Endodermal cell (in vitro differentiated cells): ENCODE measurements at regions not wholly inside any gene's neighbourhood (a gene's known extent, or its start where the extent isn't known, plus 50 kb on each side); places are given as distances from the start of the nearest gene placed in this dataset.
"Not testable (repeated sequence)": the region's sequence is repeated elsewhere in the genome, so short reads cannot be mapped to it uniquely, and the experiment has no call there.

ENCODE experiments used
- DNase-seq: peaks from one replicate; pipeline ENCODE4 v3.0.0-alpha.2; 2017
- H3K27ac ChIP-seq: 2 replicates; pipeline ENCODE4 v1.5.1; 2013; ENCODE audit warnings: mild to moderate bottlenecking, low read depth, low read length, moderate library complexity
- H3K27me3 ChIP-seq: 2 replicates; pipeline ENCODE4 v1.6.1; 2013; ENCODE audit warnings: mild to moderate bottlenecking, low read length, moderate library complexity; ENCODE audit not compliant: insufficient read depth, control insufficient read depth, poor library complexity, severe bottlenecking
- H3K36me3 ChIP-seq: 2 replicates; pipeline ENCODE4 v1.7.0; 2013; ENCODE audit warnings: mild to moderate bottlenecking, low read length, moderate library complexity; ENCODE audit not compliant: control insufficient read depth, insufficient read depth
- H3K4me1 ChIP-seq: one replicate; pipeline ENCODE4 v1.7.0; 2013; ENCODE audit warnings: low read length; ENCODE audit not compliant: control insufficient read depth, insufficient read depth
- H3K4me3 ChIP-seq: 2 replicates; pipeline ENCODE4 v1.5.1; 2013; ENCODE audit warnings: mild to moderate bottlenecking, low read length, moderate library complexity
- H3K9ac ChIP-seq: 2 replicates; pipeline ENCODE4 v1.6.1; 2013; ENCODE audit warnings: mild to moderate bottlenecking, low read length, moderate library complexity; ENCODE audit not compliant: poor library complexity, severe bottlenecking; ENCODE audit errors: extremely low read depth
- H3K9me3 ChIP-seq: 2 replicates; pipeline ENCODE4 v1.6.1; 2013; ENCODE audit warnings: mild to moderate bottlenecking, low read length, moderate library complexity; ENCODE audit not compliant: control insufficient read depth
- H3K27ac Mint-ChIP-seq: 2 replicates; pipeline ENCODE4 v1.8.0; 2020; ENCODE audit warnings: mixed read lengths
- H3K27me3 Mint-ChIP-seq: 2 replicates; pipeline ENCODE4 v1.8.0; 2021; ENCODE audit warnings: mild to moderate bottlenecking, mixed read lengths; ENCODE audit not compliant: insufficient read depth
- H3K36me3 Mint-ChIP-seq: 2 replicates; pipeline ENCODE4 v1.8.0; 2020; ENCODE audit warnings: low read depth, mixed read lengths
- H3K4me1 Mint-ChIP-seq: 2 replicates; pipeline ENCODE4 v1.8.0; 2020; ENCODE audit warnings: mixed read lengths
- H3K4me3 Mint-ChIP-seq: 2 replicates; pipeline ENCODE4 v1.8.0; 2020; ENCODE audit warnings: mild to moderate bottlenecking, moderate library complexity, mixed read lengths
- H3K9me3 Mint-ChIP-seq: 2 replicates; pipeline ENCODE4 v1.8.0; 2020; ENCODE audit warnings: mild to moderate bottlenecking, mixed read lengths
- CTCF ChIP-seq: fragments of 200-600 bp; sonication (generic); conservative IDR thresholded peaks from 2 replicates; pipeline ENCODE4 v1.5.0; 2021; ENCODE audit warnings: antibody characterized with exemption, mild to moderate bottlenecking
- WGBS, 2 experiments: methylation state at CpG; one replicate each; pipeline versions ENCODE4 v1.1.5 to v1.1.7; 2013; ENCODE audit warnings: missing lambda C conversion rate in 2 of 2, mixed read lengths in 1 of 2; ENCODE audit not compliant: insufficient coverage in 1 of 2, insufficient read length in 1 of 2; 5-methylcytosine and 5-hydroxymethylcytosine counted together

GRCh38 chr7:35908331-35909216 is 107.7 kb downstream of the SEPTIN7 start:
- Mint-ChIP-seq H3K4me1 (peaks cover 5% of the 10 kb centered on the region), H3K27me3 (no peaks in the 10 kb centered on the region), H3K9me3 (peaks cover 30% of the 10 kb centered on the region), H3K27ac (no peak overlapping the region), H3K36me3 (peaks cover 37% of the 10 kb centered on the region), H3K4me3 (no peak overlapping the region)
- H3K27ac ChIP-seq, result no peak overlapping the region
- no peak for TF ChIP-seq CTCF
- WGBS, 2 experiments, result 74 to 76% methylated on average over 8 to 11 of the region's 11 CpGs
- H3K36me3 ChIP-seq, result peaks cover 23% of the 10 kb centered on the region
- no peak overlapping the region for H3K9ac ChIP-seq
- H3K4me1 ChIP-seq, result no peaks in the 10 kb centered on the region
- no peaks in the 10 kb centered on the region for H3K27me3 ChIP-seq
- no peak overlapping the region for H3K4me3 ChIP-seq
- H3K9me3 ChIP-seq, result peaks cover 19% of the 10 kb centered on the region
- no peak for DNase-seq

- H3K4me1 ChIP-seq, result no peaks in the 10 kb centered on the region
- no peak overlapping the region for H3K27ac Mint-ChIP-seq
- no peaks in the 10 kb centered on the region for H3K27me3 ChIP-seq
- no peak for TF ChIP-seq CTCF
- H3K4me3 ChIP-seq, result no peak overlapping the region
- peaks cover 32% of the 10 kb centered on the region for H3K9me3 Mint-ChIP-seq
- DNase-seq, result no peak
- no peak overlapping the region for H3K9ac ChIP-seq
- H3K4me1 Mint-ChIP-seq, result peaks cover 5% of the 10 kb centered on the region
- H3K36me3 ChIP-seq, result peaks cover 10% of the 10 kb centered on the region
- no peak overlapping the region for H3K27ac ChIP-seq
- H3K36me3 Mint-ChIP-seq, result peaks cover 29% of the 10 kb centered on the region
- WGBS, 2 experiments, result 83 to 99% methylated on average over 1 to 4 of the region's 4 CpGs
- no peaks in the 10 kb centered on the region for H3K27me3 Mint-ChIP-seq
- H3K9me3 ChIP-seq, result peaks cover 25% of the 10 kb centered on the region
- no peak overlapping the region for H3K4me3 Mint-ChIP-seq
Measured at GRCh38 chr7:35909870-35910357, 109.1 kb downstream of the SEPTIN7 start.

- not testable (repeated sequence) for H3K27ac ChIP-seq
Measured at GRCh38 chr7:35910621-35911020, 109.8 kb downstream of the SEPTIN7 start.

GRCh38 chr7:35913350-35913749 is 112.5 kb downstream of the SEPTIN7 start:
- not testable (repeated sequence) for H3K27ac Mint-ChIP-seq, H3K4me1 Mint-ChIP-seq, H3K27ac ChIP-seq, H3K9ac ChIP-seq, H3K4me3 Mint-ChIP-seq, H3K4me1 ChIP-seq, H3K4me3 ChIP-seq, H3K27me3 ChIP-seq, DNase-seq, H3K36me3 ChIP-seq, H3K27me3 Mint-ChIP-seq
- 96 to 100% methylated on average over 2 of the region's 2 CpGs for WGBS, 2 experiments
- Mint-ChIP-seq H3K36me3 (peaks cover 26% of the 10 kb centered on the region), H3K9me3 (peaks cover 32% of the 10 kb centered on the region)
- H3K9me3 ChIP-seq, result peaks cover 25% of the 10 kb centered on the region

More at GRCh38 chr7:35910621-35911020, 109.8 kb downstream of the SEPTIN7 start:
- H3K4me1 Mint-ChIP-seq, DNase-seq, H3K4me3 ChIP-seq, H3K36me3 ChIP-seq, H3K27me3 ChIP-seq, H3K4me1 ChIP-seq, H3K27ac Mint-ChIP-seq, H3K9ac ChIP-seq, H3K4me3 Mint-ChIP-seq, H3K27me3 Mint-ChIP-seq: not testable (repeated sequence)
- WGBS, 2 experiments, result 87 to 97% methylated on average over 2 to 3 of the region's 3 CpGs
- Mint-ChIP-seq H3K36me3 (peaks cover 26% of the 10 kb centered on the region), H3K9me3 (peaks cover 32% of the 10 kb centered on the region)
- H3K9me3 ChIP-seq, result peaks cover 25% of the 10 kb centered on the region

GRCh38 chr7:35914214-35914613 is 113.4 kb downstream of the SEPTIN7 start:
- DNase-seq, H3K36me3 ChIP-seq, H3K4me3 ChIP-seq, H3K27me3 ChIP-seq, H3K27ac ChIP-seq, H3K27ac Mint-ChIP-seq, H3K4me1 Mint-ChIP-seq, H3K4me3 Mint-ChIP-seq, H3K27me3 Mint-ChIP-seq, H3K4me1 ChIP-seq, H3K9ac ChIP-seq: not testable (repeated sequence)
- peaks cover 26% of the 10 kb centered on the region for H3K36me3 Mint-ChIP-seq
- 91% methylated on average over 1 of the region's 1 CpG; no CpG with 5 or more reads in 1 of the 2 experiments for WGBS, 2 experiments
- H3K9me3 ChIP-seq, result peaks cover 25% of the 10 kb centered on the region
- H3K9me3 Mint-ChIP-seq, result peaks cover 32% of the 10 kb centered on the region
